ENCODE measurements at regions not wholly inside any gene's neighbourhood (a gene's known extent, or its start where the extent isn't known, plus 50 kb on each side); places are given as distances from the start of the nearest gene placed in this dataset.
"Not testable (repeated sequence)": the region's sequence is repeated elsewhere in the genome, so short reads cannot be mapped to it uniquely, and the experiment has no call there.

- no peak for DNase-seq (ENCODE audit: low read depth in 2 of 2)
Observed at GRCh38 chr7:32224276-32224675, 154.1 kb upstream of the PDE1C start.

GRCh38 chr7:32223721-32224120 lies 153.5 kb upstream of the PDE1C start:
- no peak for DNase-seq (ENCODE audit: low read depth in 2 of 2)

DNA sequence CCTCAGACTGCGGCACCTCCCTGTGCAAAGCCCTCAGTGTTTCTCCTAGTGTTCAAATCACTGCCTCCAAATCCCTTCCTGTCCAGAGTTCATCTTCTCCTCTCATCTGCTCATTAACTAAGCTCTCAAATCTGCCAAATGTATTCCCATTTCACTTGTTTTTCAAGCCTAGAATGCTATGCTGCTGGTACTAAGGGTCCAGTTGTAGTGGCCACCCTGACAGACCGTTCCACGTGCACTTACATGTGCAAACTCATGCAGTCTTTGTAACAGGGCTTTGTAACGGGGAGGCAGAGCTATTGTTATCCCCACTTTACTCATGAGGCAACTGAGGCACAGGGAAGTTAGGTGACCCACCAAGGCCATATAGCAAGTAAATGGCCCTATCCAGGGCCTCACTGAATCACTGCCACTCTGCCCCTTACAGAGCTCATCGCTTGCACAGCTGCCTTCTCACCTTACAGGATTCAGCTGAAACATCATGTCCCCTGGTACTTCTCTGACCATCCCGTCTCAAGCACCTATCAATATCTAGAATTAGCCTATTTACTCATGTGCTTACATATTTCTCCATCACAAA lies 153.0 kb upstream of the PDE1C start:
- DNase-seq (ENCODE audit: low read depth in 2 of 2), result no peak

- DNase-seq (ENCODE audit: low read depth in 2 of 2), result no peak
Observed at GRCh38 chr7:32222251-32222900, 152.2 kb upstream of the PDE1C start.

- DNase-seq (ENCODE audit: low read depth in 2 of 2), result no peak
Observed at GRCh38 chr7:32221736-32222135, 151.5 kb upstream of the PDE1C start.

GRCh38 chr7:32221056-32221455 lies 150.8 kb upstream of the PDE1C start:
- no peak for DNase-seq (ENCODE audit: low read depth in 2 of 2)

DNA sequence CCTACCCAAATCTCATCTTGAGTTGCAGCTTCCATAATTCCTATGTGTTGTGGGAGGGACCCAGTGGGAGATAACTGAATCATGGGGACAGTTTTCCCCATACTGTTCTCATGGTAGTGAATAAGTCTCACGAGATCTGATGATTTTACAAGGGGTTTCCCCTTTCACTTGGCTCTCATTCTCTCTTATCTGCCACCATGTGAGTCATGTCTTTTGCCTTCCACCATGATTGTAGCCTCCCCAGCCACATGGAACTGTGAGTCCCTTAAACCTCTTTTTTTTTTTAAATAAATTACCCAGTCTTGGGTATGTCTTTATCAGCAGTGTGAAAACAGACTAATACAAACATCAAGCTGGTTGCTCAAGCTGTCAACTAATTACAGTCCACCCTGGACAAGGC lies 149.6 kb upstream of the PDE1C start:
- DNase-seq (ENCODE audit: low read depth in 2 of 2), result not testable (repeated sequence)

- DNase-seq (ENCODE audit: low read depth in 2 of 2), result no peak
Observed at GRCh38 chr7:32219416-32219815, 149.2 kb upstream of the PDE1C start.

DNA sequence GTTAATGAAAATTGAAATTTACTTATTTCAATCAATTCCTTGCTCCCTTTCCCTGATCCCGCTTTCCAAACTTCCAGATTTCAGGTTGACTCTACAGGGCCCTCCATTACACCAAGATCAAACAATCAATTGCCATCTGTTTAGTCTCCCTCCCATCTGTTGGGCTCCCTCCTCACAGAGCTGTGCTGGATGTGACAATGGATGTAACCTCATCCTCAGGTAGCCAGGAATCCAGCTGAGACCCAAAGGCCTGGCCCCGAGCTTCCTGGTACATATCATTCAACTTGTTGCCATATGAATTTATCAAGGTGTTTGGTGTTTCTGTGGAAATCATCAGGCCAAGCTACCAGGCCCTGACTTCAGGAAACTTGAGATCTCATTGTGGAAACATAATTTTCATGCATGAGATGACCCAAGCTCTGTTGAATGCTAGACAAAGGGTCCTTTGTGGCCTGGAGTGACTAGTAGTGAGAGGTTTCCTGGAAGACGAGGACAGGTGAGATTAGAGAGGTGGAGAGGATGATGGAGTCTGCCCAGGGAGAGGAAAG lies 148.6 kb upstream of the PDE1C start:
- no peak for DNase-seq (ENCODE audit: low read depth in 2 of 2)

- DNase-seq (ENCODE audit: low read depth in 2 of 2), result no peak
Observed at GRCh38 chr7:32218154-32218467, 147.9 kb upstream of the PDE1C start.

DNA sequence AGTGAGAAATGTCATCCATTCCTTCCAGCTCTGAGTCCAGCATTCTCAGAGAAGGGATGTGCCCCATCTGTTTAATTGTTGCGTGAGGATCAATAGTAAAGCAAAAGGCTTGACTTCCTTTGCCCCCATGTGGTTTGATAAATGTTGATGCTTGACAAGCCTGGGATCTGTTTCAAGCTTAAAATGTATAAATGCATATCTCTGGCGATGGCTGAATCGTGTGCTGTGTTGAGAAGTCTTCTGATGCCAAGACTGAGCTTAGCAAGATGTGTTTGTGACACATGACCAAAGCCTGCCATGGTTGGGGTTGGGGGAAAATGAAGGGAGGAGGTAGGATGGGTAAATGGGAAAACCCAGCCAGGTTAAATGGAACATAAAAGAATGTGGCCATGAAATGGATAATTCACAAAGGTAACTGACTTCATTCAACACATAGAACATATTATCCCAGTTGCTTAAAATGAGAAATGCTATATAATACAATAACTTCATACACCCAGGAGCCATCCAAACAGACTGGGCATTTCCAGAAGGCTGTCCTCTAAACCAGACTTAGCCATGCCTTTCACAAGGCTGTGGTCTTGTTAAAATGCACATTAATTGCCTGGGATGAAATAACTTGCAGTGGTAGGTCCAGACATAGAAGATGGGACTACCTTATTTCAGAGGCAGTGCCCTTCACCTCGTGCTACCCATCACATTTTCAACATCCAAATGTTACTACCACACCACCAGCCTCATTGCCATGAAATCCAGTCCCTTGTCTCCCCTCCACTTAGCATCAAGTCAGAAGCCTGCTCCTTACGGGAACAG lies 147.3 kb upstream of the PDE1C start:
- DNase-seq (ENCODE audit: low read depth in 2 of 2), result no peak

- no peak for DNase-seq (ENCODE audit: low read depth in 2 of 2)
Observed at GRCh38 chr7:32216759-32217158, 146.6 kb upstream of the PDE1C start.

DNA sequence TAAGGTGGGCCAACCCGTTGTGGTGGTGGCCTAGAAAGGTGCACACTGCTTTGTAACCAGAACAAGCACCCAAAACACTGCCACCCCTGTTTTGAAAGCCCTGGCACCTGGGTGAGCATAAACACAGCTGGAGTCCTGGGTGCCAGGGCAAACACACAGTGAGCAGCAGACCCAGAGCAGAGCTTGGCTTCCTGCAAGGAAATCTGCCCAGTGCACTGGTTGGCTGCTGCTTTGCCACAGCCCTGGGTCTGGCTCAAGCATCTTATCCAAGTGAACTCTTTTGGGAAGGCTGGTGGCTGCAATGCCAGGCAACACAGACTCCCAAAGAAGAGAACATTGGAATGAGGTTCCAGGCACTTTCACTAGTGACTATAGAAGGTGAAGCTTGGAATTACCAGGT lies 145.5 kb upstream of the PDE1C start:
- DNase-seq (ENCODE audit: low read depth in 2 of 2), result no peak

GRCh38 chr7:32214913-32215312 lies 144.7 kb upstream of the PDE1C start:
- no peak for DNase-seq (ENCODE audit: low read depth in 2 of 2)

DNA sequence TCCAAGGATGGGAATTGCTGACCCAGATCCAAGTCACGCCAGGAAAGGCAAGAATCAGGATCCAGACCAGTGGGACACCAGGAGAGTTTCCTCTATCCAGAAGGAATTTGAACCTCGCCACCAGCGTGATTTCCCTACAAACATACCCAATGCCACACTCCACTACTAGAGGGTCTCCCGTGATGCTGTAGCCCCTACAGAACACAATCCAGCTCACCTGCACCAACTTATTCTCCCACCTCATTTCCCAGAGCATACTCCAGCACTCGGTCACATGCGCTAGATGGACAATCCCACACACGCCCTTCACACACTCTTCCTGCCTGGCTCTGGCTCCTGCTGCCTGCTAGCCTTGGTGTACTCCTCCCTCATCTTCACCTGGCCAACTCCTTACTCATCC lies 142.1 kb upstream of the PDE1C start:
- no peak for DNase-seq (ENCODE audit: low read depth in 2 of 2)

DNA sequence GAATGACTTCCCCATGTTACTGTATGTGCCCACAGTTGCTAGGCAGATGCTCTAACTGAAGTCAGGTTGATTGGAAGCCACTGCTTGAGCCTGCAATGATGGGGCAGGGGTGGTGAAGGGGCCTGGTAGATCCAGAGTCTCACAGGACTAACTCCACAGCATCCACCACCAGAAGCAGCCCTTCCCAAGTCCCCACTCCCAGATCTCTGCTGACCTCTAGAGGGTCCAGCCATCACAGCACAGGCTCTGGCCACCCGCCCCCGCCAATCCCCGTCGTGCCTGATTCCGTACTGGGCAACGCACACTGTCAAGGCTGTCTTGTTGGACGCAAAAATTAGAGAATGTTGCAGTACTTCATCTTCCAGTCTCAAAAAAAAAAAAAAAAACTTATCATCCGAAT lies 136.8 kb upstream of the PDE1C start:
- peak; percentile 20 to 37 for DNase-seq (ENCODE audit: low read depth in 2 of 2)

- DNase-seq (ENCODE audit: low read depth in 2 of 2), result no peak
Observed at GRCh38 chr7:32206488-32206887, 136.3 kb upstream of the PDE1C start.

- not testable (repeated sequence) for DNase-seq (ENCODE audit: low read depth in 2 of 2)
Observed at GRCh38 chr7:32205298-32205824, 135.2 kb upstream of the PDE1C start.

DNA sequence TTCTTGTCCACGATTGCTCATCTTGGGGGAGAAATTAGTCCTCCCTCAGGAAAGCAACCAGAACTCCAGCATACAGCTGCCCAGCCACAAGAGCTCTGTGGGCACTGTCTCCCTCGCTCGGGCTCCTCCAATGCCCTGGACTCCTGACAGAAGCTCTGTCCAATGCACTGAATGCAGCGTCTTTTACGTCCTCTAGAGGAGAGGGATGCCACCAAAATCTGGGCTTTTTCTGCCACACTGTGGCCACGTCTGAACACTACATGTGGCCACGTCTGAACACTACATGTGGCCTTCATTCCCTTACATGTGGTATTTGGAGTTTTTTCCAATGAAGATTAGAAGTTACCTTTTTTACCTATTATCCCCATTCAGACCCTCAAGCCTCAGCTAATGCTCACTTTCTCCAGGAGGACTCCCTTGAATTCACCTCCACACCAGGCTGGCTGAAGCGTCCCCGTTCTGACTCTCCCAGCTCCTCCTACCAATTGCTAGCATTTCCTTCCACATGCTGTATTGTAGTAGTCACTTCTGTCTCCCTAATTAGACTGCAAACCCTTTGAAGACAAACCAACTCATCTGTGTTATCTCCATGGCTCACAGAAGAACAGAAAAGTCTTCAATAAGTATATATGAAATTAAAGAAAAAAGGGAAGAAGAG lies 134.3 kb upstream of the PDE1C start:
- DNase-seq (ENCODE audit: low read depth in 2 of 2), result peak; percentile 83 to 84

DNA sequence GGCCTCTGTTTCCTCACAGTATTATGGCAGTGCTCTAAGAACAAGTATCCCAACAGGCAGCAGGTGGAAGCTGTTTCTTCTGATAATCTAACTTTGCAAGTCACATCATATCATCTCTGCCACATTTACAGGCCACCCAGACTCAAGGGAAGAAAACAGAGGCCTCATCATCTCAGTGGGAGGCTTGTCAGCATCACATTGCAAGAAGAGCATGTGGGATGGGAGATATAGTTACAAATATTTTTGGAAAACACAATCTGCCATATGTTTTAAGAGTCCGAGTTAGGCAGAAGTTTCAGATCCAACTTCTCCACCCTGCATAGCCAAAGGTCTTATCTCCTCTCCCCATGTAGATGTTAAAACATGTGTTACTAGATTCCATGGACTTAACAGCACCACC lies 130.4 kb upstream of the PDE1C start:
- DNase-seq (ENCODE audit: low read depth in 2 of 2), result no peak

GRCh38 chr7:32194537-32194936 lies 124.3 kb upstream of the PDE1C start:
- no peak for DNase-seq (ENCODE audit: low read depth in 2 of 2)

DNA sequence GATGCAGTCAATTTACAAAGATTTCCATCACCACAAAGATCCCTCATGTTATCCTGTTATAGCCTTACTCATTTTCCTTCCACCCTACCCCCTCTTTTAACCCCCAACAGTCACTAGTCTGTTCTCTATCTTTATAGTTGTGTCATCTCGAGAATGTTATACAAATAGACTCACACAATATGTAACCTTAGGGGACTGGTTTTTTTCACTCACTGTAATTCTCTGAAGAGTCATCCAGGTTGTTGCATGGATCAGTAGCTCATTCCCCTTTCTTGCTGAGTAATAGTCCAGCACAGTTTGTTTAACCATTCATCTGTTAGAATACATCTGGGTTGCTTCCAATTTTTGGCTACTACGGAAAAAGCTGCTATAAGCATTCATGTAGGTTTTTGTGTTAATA lies 121.1 kb upstream of the PDE1C start:
- no peak for DNase-seq (ENCODE audit: low read depth in 2 of 2)
